ENCODE measurements at regions not wholly inside any gene's neighbourhood (a gene's known extent, or its start where the extent isn't known, plus 50 kb on each side); places are given as distances from the start of the nearest gene placed in this dataset.

- H3K27me3 ChIP-seq: no peaks in the 10 kb centered on the region
- WGBS (ENCODE audit: insufficient coverage, low coverage, low lambda C conversion rate, missing lambda C conversion rate): 67% methylated on average over 6 of the region's 6 CpGs
- no peaks in the 10 kb centered on the region for H3K4me1 ChIP-seq
- no peak overlapping the region for H3K27ac ChIP-seq
- no peaks in the 10 kb centered on the region for H3K9me3 ChIP-seq
- TF ChIP-seq POLR2A (IDR thresholded peaks at IDR 0.05) (no peak), CTCF (IDR thresholded peaks at IDR 0.05) (no peak)
- ATAC-seq (no peak), DNase-seq (no peak)
- intact Hi-C loops (cut with DNase I): no loop called here
- no peaks in the 10 kb centered on the region for H3K36me3 ChIP-seq
- H3K4me3 ChIP-seq: no peak overlapping the region
Measured at GRCh38 chr17:71349908-71350600, 770.8 kb upstream of the SOX9 start.

DNA sequence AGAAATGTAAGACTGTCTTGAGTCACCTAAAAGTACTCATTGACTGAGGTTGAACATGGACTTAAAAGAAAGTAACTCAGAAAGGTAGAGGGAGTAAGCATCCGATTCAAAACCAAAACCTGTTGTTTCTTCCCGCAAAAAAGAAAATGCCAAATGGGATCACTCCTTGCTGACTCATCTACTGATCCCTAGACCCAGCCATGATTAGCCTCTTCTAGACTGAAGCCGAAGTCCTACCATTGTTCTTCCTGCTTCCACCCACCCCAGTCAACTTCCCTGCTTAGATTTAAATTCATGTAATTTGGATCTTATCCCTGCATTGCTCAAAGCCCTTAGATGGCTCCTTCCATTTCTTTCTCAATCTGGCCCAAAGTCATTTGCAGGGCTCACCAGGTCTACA lies 760.5 kb upstream of the SOX9 start:
- TF ChIP-seq POLR2A (IDR thresholded peaks at IDR 0.05) (no peak), CTCF (IDR thresholded peaks at IDR 0.05) (no peak)
- intact Hi-C loops (cut with DNase I): no loop called here
- ATAC-seq (no peak), DNase-seq (no peak)
- Histone ChIP-seq H3K27ac (no peak overlapping the region), H3K27me3 (no peaks in the 10 kb centered on the region), H3K9me3 (no peaks in the 10 kb centered on the region), H3K36me3 (no peaks in the 10 kb centered on the region), H3K4me1 (no peaks in the 10 kb centered on the region), H3K4me3 (no peak overlapping the region)
- 70% methylated on average over 3 of the region's 3 CpGs for WGBS (ENCODE audit: insufficient coverage, low coverage, low lambda C conversion rate, missing lambda C conversion rate)

DNA sequence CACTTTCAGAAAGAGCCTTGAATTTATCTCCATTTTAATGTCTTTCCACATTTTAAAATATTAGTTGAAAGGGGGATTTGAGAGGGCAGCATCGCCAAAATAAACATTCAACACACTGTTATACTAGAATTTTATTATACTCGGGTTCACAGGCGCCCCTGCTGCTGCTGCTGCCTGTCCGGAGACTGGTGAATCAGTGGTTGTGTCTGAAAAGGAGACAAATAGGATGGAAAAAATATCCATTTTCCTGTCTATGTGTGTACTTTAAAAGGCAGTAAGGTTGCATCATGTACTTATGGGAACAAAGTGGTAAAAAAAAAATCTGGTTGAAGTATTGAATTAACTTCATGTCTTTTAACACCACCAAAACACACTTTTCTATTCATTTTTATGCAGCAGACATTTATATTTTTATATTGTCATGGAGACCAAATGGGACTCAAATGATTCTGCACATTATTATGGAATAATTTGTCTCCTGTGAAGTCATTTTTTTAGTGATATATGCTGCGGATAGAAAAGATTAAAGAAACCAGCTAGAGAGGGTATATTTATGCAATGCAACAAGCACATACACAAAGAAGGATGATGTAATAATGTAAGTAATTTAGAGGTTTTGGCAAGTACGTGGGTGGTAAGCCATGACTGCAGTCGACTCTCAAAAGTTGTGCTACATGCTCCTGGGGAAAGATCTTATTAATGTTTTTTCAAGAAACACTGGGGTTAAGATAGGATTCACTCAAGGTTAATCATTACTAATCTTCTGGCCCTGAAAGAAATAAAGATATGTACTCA lies 759.0 kb upstream of the SOX9 start:
- H3K36me3 ChIP-seq: no peaks in the 10 kb centered on the region
- no peaks in the 10 kb centered on the region for H3K27me3 ChIP-seq
- no peak overlapping the region for H3K4me3 ChIP-seq
- DNase-seq (no peak), ATAC-seq (no peak)
- no peak overlapping the region for H3K27ac ChIP-seq
- intact Hi-C loops (cut with DNase I): no loop called here
- TF ChIP-seq CTCF (IDR thresholded peaks at IDR 0.05): no peak
- TF ChIP-seq POLR2A (IDR thresholded peaks at IDR 0.05): no peak
- no peaks in the 10 kb centered on the region for H3K4me1 ChIP-seq
- no peaks in the 10 kb centered on the region for H3K9me3 ChIP-seq
- WGBS (ENCODE audit: insufficient coverage, low coverage, low lambda C conversion rate, missing lambda C conversion rate): 61% methylated on average over 7 of the region's 7 CpGs

DNA sequence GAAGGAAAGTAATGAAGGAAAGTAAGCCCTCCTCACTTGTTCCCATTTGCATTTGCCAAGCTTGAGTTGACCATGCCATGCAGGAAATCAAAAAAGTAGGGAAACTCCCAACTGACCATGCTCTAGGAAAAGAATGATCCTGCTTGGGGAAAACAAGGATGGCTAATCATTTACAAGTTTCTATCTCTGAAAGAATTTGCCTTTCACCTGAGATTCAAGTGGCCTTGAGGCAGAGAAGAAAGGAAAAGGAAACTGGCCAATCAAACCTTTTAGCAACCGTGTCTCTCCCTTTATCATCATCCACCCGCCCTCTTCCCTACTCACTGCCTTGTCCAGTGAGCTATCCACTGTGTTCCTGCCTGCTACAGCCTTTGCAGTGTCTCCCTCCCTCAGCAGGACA lies 757.2 kb upstream of the SOX9 start:
- Histone ChIP-seq H3K27me3 (no peaks in the 10 kb centered on the region), H3K27ac (no peak overlapping the region), H3K4me3 (no peak overlapping the region), H3K9me3 (no peaks in the 10 kb centered on the region), H3K4me1 (no peaks in the 10 kb centered on the region), H3K36me3 (no peaks in the 10 kb centered on the region)
- ATAC-seq: no peak
- TF ChIP-seq CTCF (IDR thresholded peaks at IDR 0.05) (no peak), POLR2A (IDR thresholded peaks at IDR 0.05) (no peak)
- intact Hi-C loops (cut with DNase I): no loop called here
- WGBS (ENCODE audit: insufficient coverage, low coverage, low lambda C conversion rate, missing lambda C conversion rate): 22% methylated on average over 2 of the region's 2 CpGs
- no peak for DNase-seq
